Panc1 (cell line): ENCODE measurements at regions not wholly inside any gene's neighbourhood (a gene's known extent, or its start where the extent isn't known, plus 50 kb on each side); places are given as distances from the start of the nearest gene placed in this dataset.

Source experiments
- CTCF ChIP-seq: fragments of 450-650 bp; IDR thresholded peaks from 2 replicates; pipeline ENCODE4 v1.5.1; 2017; ENCODE audit warnings: mild to moderate bottlenecking
- TCF7L2 ChIP-seq: IDR thresholded peaks from 2 replicates; pipeline ENCODE4 v1.6.1; 2011; ENCODE audit warnings: mild to moderate bottlenecking, low read depth, low read length, inconsistent platforms

GRCh38 chr5:2506603-2507002, 244.9 kb downstream of the IRX2 start:
- TF ChIP-seq CTCF (no peak), TCF7L2 (no peak)
